ENCODE measurements at regions not wholly inside any gene's neighbourhood (a gene's known extent, or its start where the extent isn't known, plus 50 kb on each side); places are given as distances from the start of the nearest gene placed in this dataset.

GRCh38 chr2:8547284-8548064 is 134.4 kb upstream of the ID2 start:
- TF ChIP-seq POLR2A (IDR thresholded peaks at IDR 0.05) (no peak), CTCF (IDR thresholded peaks at IDR 0.05) (no peak)
